Small intestine (tissue), 7 donors: ENCODE measurements at regions not wholly inside any gene's neighbourhood (a gene's known extent, or its start where the extent isn't known, plus 50 kb on each side); places are given as distances from the start of the nearest gene placed in this dataset.

Experiments used
- DNase-seq, 2 donors: peaks; one replicate each; pipeline versions ENCODE4 v3.0.0 to v3.0.0-alpha.2; 2013
- FAIRE-seq: peaks from 2 replicates; lab custom pipeline; 2012; peaks lifted over from hg19 to GRCh38; lab: Jason Lieb, UNC
- H3K27ac ChIP-seq, 3 donors: one replicate each; pipeline ENCODE4 v1.5.1; 2013; ENCODE audit warnings: low read length in 2 of 3, mild to moderate bottlenecking in 2 of 3, control low read depth in 1 of 3, inconsistent platforms in 1 of 3, low read depth in 1 of 3, moderate library complexity in 1 of 3
- H3K27me3 ChIP-seq, 3 donors: one replicate each; pipeline ENCODE4 v1.6.1; 2013; ENCODE audit warnings: low read length in 3 of 3, inconsistent platforms in 1 of 3; ENCODE audit not compliant: control insufficient read depth in 3 of 3, insufficient read depth in 3 of 3
- H3K36me3 ChIP-seq, 3 donors: one replicate each; pipeline ENCODE4 v1.6.1; 2013; ENCODE audit warnings: low read length in 3 of 3, inconsistent platforms in 1 of 3, low read depth in 1 of 3, mild to moderate bottlenecking in 1 of 3, moderate library complexity in 1 of 3; ENCODE audit not compliant: control insufficient read depth in 3 of 3, insufficient read depth in 2 of 3
- H3K4me1 ChIP-seq, 3 donors: one replicate each; pipeline ENCODE4 v1.6.1; 2013; ENCODE audit warnings: low read length in 2 of 3, inconsistent platforms in 1 of 3, low read depth in 1 of 3, mild to moderate bottlenecking in 1 of 3, moderate library complexity in 1 of 3; ENCODE audit not compliant: control insufficient read depth in 3 of 3, insufficient read depth in 2 of 3
- H3K4me3 ChIP-seq, 3 donors: one replicate each; pipeline ENCODE4 v1.5.1; 2013; ENCODE audit warnings: low read length in 3 of 3, control low read depth in 1 of 3, inconsistent platforms in 1 of 3, low read depth in 1 of 3, mild to moderate bottlenecking in 1 of 3, moderate library complexity in 1 of 3
- H3K9me3 ChIP-seq, 2 donors: one replicate each; pipeline ENCODE4 v1.6.1; 2013; ENCODE audit warnings: low read depth in 1 of 2, low read length in 1 of 2; ENCODE audit not compliant: control insufficient read depth in 2 of 2, insufficient read depth in 1 of 2
- WGBS, 3 donors: extraction: QIAGEN DNeasy Blood & Tissue Kit; methylation state at CpG; one replicate each; pipeline ENCODE4 v1.1.7; 2013; 5-methylcytosine and 5-hydroxymethylcytosine counted together
- donor health status: healthy with polysubstance abuse.
- donor health status: control.
- donor health status: control.
- donor health status: Bipolar disorder and iron deficiency.
- donor health status: healthy.

GRCh38 chr22:49413551-49413950 lies 414.1 kb downstream of the BRD1 start:
- no peak overlapping the region for H3K27ac ChIP-seq
- H3K9me3 ChIP-seq = no peaks in the 10 kb centered on the region
- FAIRE-seq = no peak
- no peaks in the 10 kb centered on the region for H3K4me1 ChIP-seq
- 63 to 85% (median 75%) methylated on average over 9 of the region's 9 CpGs for WGBS, 3 donors
- H3K36me3 ChIP-seq = no peaks in the 10 kb centered on the region
- no peak overlapping the region for H3K4me3 ChIP-seq
- no peaks in the 10 kb centered on the region for H3K27me3 ChIP-seq
- no peak for DNase-seq

GRCh38 chr22:49413146-49413545 lies 414.5 kb downstream of the BRD1 start:
- 68 to 77% (median 76%) methylated on average over 8 of the region's 8 CpGs for WGBS, 3 donors
- no peaks in the 10 kb centered on the region for H3K9me3 ChIP-seq
- no peaks in the 10 kb centered on the region for H3K4me1 ChIP-seq
- H3K36me3 ChIP-seq = no peaks in the 10 kb centered on the region
- no peak overlapping the region for H3K27ac ChIP-seq
- H3K4me3 ChIP-seq = no peak overlapping the region
- FAIRE-seq (no peak), DNase-seq (no peak)
- no peaks in the 10 kb centered on the region for H3K27me3 ChIP-seq

DNA sequence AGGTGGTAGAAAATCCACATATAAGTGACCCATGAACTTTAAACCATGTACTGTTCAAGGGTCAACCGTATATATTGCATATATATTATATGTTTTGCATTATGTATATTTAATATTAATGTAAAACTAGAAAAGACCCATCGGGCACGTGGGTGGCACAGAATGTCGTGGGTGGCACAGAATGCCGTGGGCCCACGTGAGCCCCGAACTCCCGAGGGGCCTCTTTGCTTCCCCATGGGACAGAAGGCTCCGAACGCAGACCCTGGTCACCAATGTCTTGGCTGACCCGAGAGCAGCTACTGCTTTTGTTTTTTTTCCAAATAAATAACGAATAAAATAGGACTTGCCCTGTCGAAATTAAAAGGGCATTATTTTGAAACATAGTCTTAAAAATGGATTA lies 415.4 kb downstream of the BRD1 start:
- no peak for DNase-seq
- Histone ChIP-seq H3K9me3 (no peaks in the 10 kb centered on the region), H3K4me1 (no peaks in the 10 kb centered on the region), H3K4me3 (no peak overlapping the region), H3K36me3 (no peaks in the 10 kb centered on the region), H3K27ac (no peak overlapping the region), H3K27me3 (no peaks in the 10 kb centered on the region)
- FAIRE-seq = no peak
- 81 to 82% (median 82%) methylated on average over 13 of the region's 13 CpGs for WGBS, 3 donors

DNA sequence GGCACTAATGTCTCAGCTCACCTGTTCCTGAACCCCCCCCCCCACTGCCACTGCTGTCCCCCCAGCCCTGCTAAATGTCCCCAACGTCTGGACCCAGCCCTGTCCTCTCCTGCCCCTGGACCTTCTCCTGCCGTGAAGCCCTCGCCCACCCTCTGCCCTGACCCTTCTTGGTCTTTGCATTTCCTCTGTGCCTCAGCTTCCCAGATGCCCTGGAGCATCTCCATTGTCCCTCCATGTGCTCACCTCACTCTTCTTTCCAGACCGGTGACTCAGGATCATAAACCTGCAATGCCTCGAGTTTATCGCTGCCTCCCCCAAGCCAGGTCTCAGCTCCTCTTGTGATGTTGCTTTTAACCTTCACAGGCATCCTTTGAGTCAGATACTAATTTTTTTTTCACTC lies 416.4 kb downstream of the BRD1 start:
- no peaks in the 10 kb centered on the region for H3K27me3 ChIP-seq
- no peaks in the 10 kb centered on the region for H3K9me3 ChIP-seq
- H3K27ac ChIP-seq = no peak overlapping the region
- DNase-seq (no peak), FAIRE-seq (no peak)
- WGBS, 3 donors = 56 to 76% (median 75%) methylated on average over 6 of the region's 6 CpGs
- H3K36me3 ChIP-seq = no peaks in the 10 kb centered on the region
- H3K4me3 ChIP-seq = no peak overlapping the region
- H3K4me1 ChIP-seq = no peaks in the 10 kb centered on the region

DNA sequence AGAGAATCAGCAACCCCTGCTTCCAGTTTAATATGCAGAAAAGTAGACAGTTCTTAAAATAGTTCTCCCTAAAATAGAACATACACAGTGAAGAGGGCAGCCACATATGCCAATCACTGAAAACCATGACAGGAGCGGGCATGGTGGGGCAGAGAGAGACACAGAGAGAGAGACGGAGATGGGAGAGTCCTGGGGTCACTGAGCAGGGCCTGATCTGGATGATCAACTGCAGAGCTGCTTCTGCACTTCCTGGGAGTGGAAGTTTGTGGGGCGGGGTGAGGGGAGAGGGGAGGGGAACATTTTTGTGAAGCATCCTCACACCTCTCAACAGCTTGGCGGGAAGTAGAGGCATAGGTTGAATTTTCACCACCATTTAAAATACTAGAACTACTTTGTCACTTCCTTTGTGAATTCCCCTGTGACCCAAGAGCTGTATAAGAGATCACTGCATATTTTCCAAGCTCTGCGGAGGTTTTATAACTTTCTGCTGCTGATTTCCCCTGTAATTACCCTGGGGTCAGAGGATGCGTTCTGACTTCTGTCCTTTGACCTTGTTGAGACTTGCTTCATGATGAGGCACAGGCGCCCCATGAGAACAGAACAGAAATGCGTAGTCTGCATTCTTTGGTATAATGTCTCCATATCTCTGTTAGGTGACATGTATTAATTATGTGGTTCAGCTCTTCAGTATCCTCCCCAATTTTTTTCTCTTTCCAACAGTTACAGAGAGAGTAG lies 419.4 kb downstream of the BRD1 start:
- WGBS, 3 donors = 52 to 55% (median 53%) methylated on average over 8 of the region's 8 CpGs
- H3K27ac ChIP-seq = no peak overlapping the region

GRCh38 chr22:49406879-49407587 lies 420.6 kb downstream of the BRD1 start:
- Histone ChIP-seq H3K4me3 (no peak overlapping the region), H3K9me3 (no peaks in the 10 kb centered on the region), H3K27me3 (no peaks in the 10 kb centered on the region), H3K27ac (no peak overlapping the region), H3K4me1 (no peaks in the 10 kb centered on the region), H3K36me3 (no peaks in the 10 kb centered on the region)
- no peak for FAIRE-seq
- 63 to 74% (median 72%) methylated on average over 19 of the region's 19 CpGs for WGBS, 3 donors
- DNase-seq = no peak

More for the DNA sequence above, 419.4 kb downstream of the BRD1 start:
- Histone ChIP-seq H3K9me3 (no peaks in the 10 kb centered on the region), H3K36me3 (no peaks in the 10 kb centered on the region), H3K27me3 (no peaks in the 10 kb centered on the region), H3K4me1 (no peaks in the 10 kb centered on the region), H3K4me3 (no peak overlapping the region)
- FAIRE-seq (no peak), DNase-seq (no peak)

DNA sequence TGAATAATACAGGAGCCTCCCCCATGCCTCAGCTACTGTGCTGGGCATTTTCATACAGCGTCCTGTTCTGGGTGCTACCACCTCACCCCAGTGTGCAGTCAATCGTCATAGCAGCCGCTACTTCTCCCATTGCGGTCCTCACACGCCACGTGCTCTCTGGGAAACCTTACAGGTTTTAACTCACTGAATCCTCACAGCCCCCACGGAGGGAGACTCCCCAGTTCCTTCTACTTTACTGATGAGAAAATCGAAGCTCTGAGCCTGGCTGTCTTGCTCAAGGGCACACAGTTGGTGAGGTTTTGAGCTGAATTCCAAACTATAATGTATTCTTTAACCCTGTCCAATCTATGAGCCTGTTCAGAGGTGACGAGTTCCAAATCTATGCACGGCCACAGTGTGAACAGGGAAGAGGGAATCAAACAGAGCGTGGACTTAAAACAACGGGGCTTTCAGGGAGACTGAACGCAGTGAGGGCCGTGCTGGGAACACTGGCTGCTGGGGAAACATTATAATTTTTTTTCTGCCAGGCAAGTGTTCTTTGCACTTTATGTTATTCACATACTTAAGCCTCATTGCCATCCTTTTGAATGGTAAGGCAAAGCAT lies 421.5 kb downstream of the BRD1 start:
- no peak for DNase-seq
- Histone ChIP-seq H3K36me3 (no peaks in the 10 kb centered on the region), H3K27ac (no peak overlapping the region), H3K27me3 (no peaks in the 10 kb centered on the region), H3K4me3 (no peak overlapping the region), H3K9me3 (no peaks in the 10 kb centered on the region), H3K4me1 (no peaks in the 10 kb centered on the region)
- 59 to 68% (median 67%) methylated on average over 14 of the region's 14 CpGs for WGBS, 3 donors
- FAIRE-seq = no peak

DNA sequence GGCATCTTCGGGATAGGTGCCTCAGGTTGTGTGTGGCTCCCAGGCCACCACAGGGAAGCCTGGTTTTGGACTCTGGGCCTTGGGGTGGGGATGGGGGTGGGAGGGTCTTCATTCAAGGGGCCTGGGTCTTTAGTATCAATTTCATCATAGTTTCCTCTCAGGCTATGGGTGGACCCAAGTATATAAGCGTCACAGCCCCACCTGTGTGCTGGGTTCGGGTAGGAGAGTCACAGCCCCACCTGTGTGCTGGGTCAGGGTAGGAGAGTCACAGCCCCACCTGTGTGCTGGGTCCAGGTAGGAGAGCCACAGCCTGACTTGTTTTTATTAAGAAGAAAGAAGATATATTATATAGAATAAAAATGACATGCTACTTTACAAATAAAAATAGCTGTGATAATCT lies 422.1 kb downstream of the BRD1 start:
- Histone ChIP-seq H3K36me3 (no peaks in the 10 kb centered on the region), H3K9me3 (no peaks in the 10 kb centered on the region), H3K4me1 (no peaks in the 10 kb centered on the region), H3K27ac (no peak overlapping the region), H3K27me3 (no peaks in the 10 kb centered on the region), H3K4me3 (no peak overlapping the region)
- FAIRE-seq = no peak
- WGBS, 3 donors = 56 to 82% (median 69%) methylated on average over 3 of the region's 3 CpGs
- DNase-seq = no peak
